Astrocyte (in vitro differentiated cells and primary cell): ENCODE measurements at regions not wholly inside any gene's neighbourhood (a gene's known extent, or its start where the extent isn't known, plus 50 kb on each side); places are given as distances from the start of the nearest gene placed in this dataset.
A peak's percentile ranks its signal among the peaks of the same experiment; 100 is the strongest.

Experiments
- DNase-seq: peaks from one replicate; pipeline ENCODE4 v3.0.0-alpha.2; 2010; ENCODE audit warnings: low read depth
- FAIRE-seq: peaks from 2 replicates; lab custom pipeline; 2011; peaks lifted over from hg19 to GRCh38; lab: Jason Lieb, UNC
- H2AFZ ChIP-seq: 2 replicates; pipeline ENCODE4 v1.6.0; 2012; ENCODE audit warnings: low read depth, low read length, inconsistent platforms
- H3K27ac ChIP-seq: 2 replicates; pipeline ENCODE4 v1.5.1; 2011; ENCODE audit warnings: low read depth, low read length, inconsistent platforms
- H3K27me3 ChIP-seq: 2 replicates; pipeline ENCODE4 v1.6.0; 2011; ENCODE audit warnings: low read length, inconsistent platforms; ENCODE audit not compliant: insufficient read depth
- H3K36me3 ChIP-seq: 2 replicates; pipeline ENCODE4 v1.5.1; 2011; ENCODE audit warnings: low read length, inconsistent platforms; ENCODE audit not compliant: insufficient read depth
- H3K4me1 ChIP-seq: 2 replicates; pipeline ENCODE4 v1.5.1; 2011; ENCODE audit warnings: low read length, inconsistent platforms; ENCODE audit not compliant: insufficient read depth
- H3K4me2 ChIP-seq: 2 replicates; pipeline ENCODE4 v1.6.0; 2012; ENCODE audit warnings: low read length, inconsistent platforms
- H3K4me3 ChIP-seq: 2 replicates; pipeline ENCODE4 v1.5.1; 2011; ENCODE audit warnings: low read depth, mild to moderate bottlenecking, low read length, inconsistent platforms; ENCODE audit not compliant: insufficient read depth
- H3K79me2 ChIP-seq: 2 replicates; pipeline ENCODE4 v1.6.0; 2012; ENCODE audit warnings: mild to moderate bottlenecking, low read length, inconsistent platforms; ENCODE audit not compliant: insufficient read depth
- H3K9ac ChIP-seq: 2 replicates; pipeline ENCODE4 v1.6.0; 2012; ENCODE audit warnings: mild to moderate bottlenecking, low read length, inconsistent platforms
- H3K9me3 ChIP-seq: 2 replicates; pipeline ENCODE4 v1.5.1; 2012; ENCODE audit warnings: low read depth, mild to moderate bottlenecking, low read length, inconsistent platforms; ENCODE audit not compliant: insufficient read depth
- H4K20me1 ChIP-seq: 2 replicates; pipeline ENCODE4 v1.6.0; 2012; ENCODE audit warnings: low read length, inconsistent platforms; ENCODE audit not compliant: insufficient read depth
- H3K27ac Mint-ChIP-seq: one replicate; pipeline ENCODE4 v1.8.0; 2021; ENCODE audit warnings: mild to moderate bottlenecking, mixed read lengths; ENCODE audit not compliant: unreplicated experiment
- H3K27me3 Mint-ChIP-seq: one replicate; pipeline ENCODE4 v1.8.0; 2021; ENCODE audit warnings: low read depth, mixed read lengths; ENCODE audit not compliant: unreplicated experiment
- H3K36me3 Mint-ChIP-seq: one replicate; pipeline ENCODE4 v1.8.0; 2021; ENCODE audit warnings: low read depth, mixed read lengths; ENCODE audit not compliant: unreplicated experiment
- H3K4me1 Mint-ChIP-seq: one replicate; pipeline ENCODE4 v1.8.0; 2021; ENCODE audit warnings: low read depth, mixed read lengths; ENCODE audit not compliant: unreplicated experiment
- H3K4me3 Mint-ChIP-seq: one replicate; pipeline ENCODE4 v1.8.0; 2021; ENCODE audit warnings: mild to moderate bottlenecking, moderate library complexity, mixed read lengths; ENCODE audit not compliant: unreplicated experiment
- H3K9me3 Mint-ChIP-seq: one replicate; pipeline ENCODE4 v1.8.0; 2021; ENCODE audit warnings: mild to moderate bottlenecking, mixed read lengths; ENCODE audit not compliant: unreplicated experiment
- EZH2 ChIP-seq: IDR thresholded peaks from 2 replicates; pipeline ENCODE4 v1.6.1; 2012; ENCODE audit warnings: mild to moderate bottlenecking, low read length, inconsistent platforms; ENCODE audit not compliant: insufficient read depth
- TF ChIP-seq, protein P1 (sequence below): IDR thresholded peaks from 2 replicates; pipeline ENCODE4 v1.5.1; 2011; ENCODE audit warnings: low read depth, mild to moderate bottlenecking, inconsistent platforms, low read length, moderate library complexity; ENCODE audit not compliant: insufficient read depth

GRCh38 chr11:93939084-93939760, 81.9 kb upstream of the HEPHL1 start:
- FAIRE-seq (no peak), DNase-seq (peak; percentile 48)
- no peaks in the 10 kb centered on the region for H3K4me1 ChIP-seq
- H4K20me1 ChIP-seq: no peaks in the 10 kb centered on the region
- no peaks in the 10 kb centered on the region for H3K36me3 ChIP-seq
- Mint-ChIP-seq H3K36me3 (no peaks in the 10 kb centered on the region), H3K27me3 (peaks cover 5% of the 10 kb centered on the region), H3K4me1 (peaks cover 6% of the 10 kb centered on the region), H3K27ac (no peak overlapping the region), H3K9me3 (no peaks in the 10 kb centered on the region), H3K4me3 (no peak overlapping the region)
- no peak overlapping the region for H3K4me2 ChIP-seq
- TF ChIP-seq, protein P1, sequence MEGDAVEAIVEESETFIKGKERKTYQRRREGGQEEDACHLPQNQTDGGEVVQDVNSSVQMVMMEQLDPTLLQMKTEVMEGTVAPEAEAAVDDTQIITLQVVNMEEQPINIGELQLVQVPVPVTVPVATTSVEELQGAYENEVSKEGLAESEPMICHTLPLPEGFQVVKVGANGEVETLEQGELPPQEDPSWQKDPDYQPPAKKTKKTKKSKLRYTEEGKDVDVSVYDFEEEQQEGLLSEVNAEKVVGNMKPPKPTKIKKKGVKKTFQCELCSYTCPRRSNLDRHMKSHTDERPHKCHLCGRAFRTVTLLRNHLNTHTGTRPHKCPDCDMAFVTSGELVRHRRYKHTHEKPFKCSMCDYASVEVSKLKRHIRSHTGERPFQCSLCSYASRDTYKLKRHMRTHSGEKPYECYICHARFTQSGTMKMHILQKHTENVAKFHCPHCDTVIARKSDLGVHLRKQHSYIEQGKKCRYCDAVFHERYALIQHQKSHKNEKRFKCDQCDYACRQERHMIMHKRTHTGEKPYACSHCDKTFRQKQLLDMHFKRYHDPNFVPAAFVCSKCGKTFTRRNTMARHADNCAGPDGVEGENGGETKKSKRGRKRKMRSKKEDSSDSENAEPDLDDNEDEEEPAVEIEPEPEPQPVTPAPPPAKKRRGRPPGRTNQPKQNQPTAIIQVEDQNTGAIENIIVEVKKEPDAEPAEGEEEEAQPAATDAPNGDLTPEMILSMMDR: no peak
- TF ChIP-seq EZH2: no peak
- H2AFZ ChIP-seq: no peak overlapping the region
- H3K27ac ChIP-seq: no peak overlapping the region
- no peak overlapping the region for H3K4me3 ChIP-seq
- H3K9ac ChIP-seq: no peak overlapping the region
- no peaks in the 10 kb centered on the region for H3K79me2 ChIP-seq
- no peaks in the 10 kb centered on the region for H3K9me3 ChIP-seq
- no peaks in the 10 kb centered on the region for H3K27me3 ChIP-seq

GRCh38 chr11:93940395-93940794, 80.8 kb upstream of the HEPHL1 start:
- Histone ChIP-seq H3K4me2 (no peak overlapping the region), H3K4me3 (no peak overlapping the region), H3K27ac (no peak overlapping the region), H3K36me3 (no peaks in the 10 kb centered on the region), H3K79me2 (no peaks in the 10 kb centered on the region), H2AFZ (no peak overlapping the region), H3K9ac (no peak overlapping the region), H3K9me3 (no peaks in the 10 kb centered on the region), H4K20me1 (no peaks in the 10 kb centered on the region), H3K4me1 (no peaks in the 10 kb centered on the region), H3K27me3 (no peaks in the 10 kb centered on the region)
- DNase-seq: no peak
- Mint-ChIP-seq H3K27ac (no peak overlapping the region), H3K36me3 (no peaks in the 10 kb centered on the region), H3K4me1 (peaks cover 6% of the 10 kb centered on the region), H3K9me3 (no peaks in the 10 kb centered on the region), H3K4me3 (no peak overlapping the region), H3K27me3 (no peaks in the 10 kb centered on the region)
- TF ChIP-seq EZH2: no peak
- TF ChIP-seq, protein P1: no peak
- FAIRE-seq: no peak

- H3K4me1 ChIP-seq: no peaks in the 10 kb centered on the region
- H3K4me3 ChIP-seq: no peak overlapping the region
- Mint-ChIP-seq H3K27me3 (no peaks in the 10 kb centered on the region), H3K4me1 (peaks cover 6% of the 10 kb centered on the region), H3K27ac (no peak overlapping the region), H3K9me3 (no peaks in the 10 kb centered on the region), H3K4me3 (no peak overlapping the region), H3K36me3 (no peaks in the 10 kb centered on the region)
- DNase-seq: no peak
- no peak overlapping the region for H2AFZ ChIP-seq
- no peaks in the 10 kb centered on the region for H3K9me3 ChIP-seq
- no peak for TF ChIP-seq EZH2
- TF ChIP-seq, protein P1: no peak
- no peaks in the 10 kb centered on the region for H3K79me2 ChIP-seq
- FAIRE-seq: no peak
- H3K27ac ChIP-seq: no peak overlapping the region
- no peaks in the 10 kb centered on the region for H4K20me1 ChIP-seq
- H3K36me3 ChIP-seq: no peaks in the 10 kb centered on the region
- no peak overlapping the region for H3K9ac ChIP-seq
- H3K4me2 ChIP-seq: no peak overlapping the region
- no peaks in the 10 kb centered on the region for H3K27me3 ChIP-seq
Measured at GRCh38 chr11:93942176-93942575, 79.0 kb upstream of the HEPHL1 start.
